ENCODE measurements at regions not wholly inside any gene's neighbourhood (a gene's known extent, or its start where the extent isn't known, plus 50 kb on each side); places are given as distances from the start of the nearest gene placed in this dataset.

- H3K4me3 ChIP-seq (ENCODE audit: insufficient read depth, low read depth, low read length): no peak overlapping the region
- WGBS, 2 experiments: 96 to 98% methylated on average over 7 of the region's 7 CpGs
- H3K27me3 ChIP-seq (ENCODE audit: control insufficient read depth, insufficient read depth, low read length, poor library complexity, severe bottlenecking): no peaks in the 10 kb centered on the region
- H3K36me3 ChIP-seq (ENCODE audit: control insufficient read depth, insufficient read depth, low read length): no peaks in the 10 kb centered on the region
- H3K4me1 ChIP-seq (ENCODE audit: control insufficient read depth, insufficient read depth, low read length): no peaks in the 10 kb centered on the region
- H3K9me3 ChIP-seq (ENCODE audit: control insufficient read depth, low read length): no peaks in the 10 kb centered on the region
- H3K27ac ChIP-seq (ENCODE audit: insufficient read depth, low read depth, low read length, poor library complexity, severe bottlenecking): no peak overlapping the region
These were observed 152.7 kb upstream of the FAM241A start for GRCh38 chr4:111992351-111993168.

- no peaks in the 10 kb centered on the region for H3K27me3 ChIP-seq (ENCODE audit: control insufficient read depth, insufficient read depth, low read length, poor library complexity, severe bottlenecking)
- H3K9me3 ChIP-seq (ENCODE audit: control insufficient read depth, low read length): no peaks in the 10 kb centered on the region
- H3K27ac ChIP-seq (ENCODE audit: insufficient read depth, low read depth, low read length, poor library complexity, severe bottlenecking): no peak overlapping the region
- no peaks in the 10 kb centered on the region for H3K36me3 ChIP-seq (ENCODE audit: control insufficient read depth, insufficient read depth, low read length)
- whole genome bisulfite sequencing, 2 experiments: 100% methylated on average over 1 of the region's 1 CpG; no CpG with 5 or more reads in 1 of the 2 experiments
- no peak overlapping the region for H3K4me3 ChIP-seq (ENCODE audit: insufficient read depth, low read depth, low read length)
- no peaks in the 10 kb centered on the region for H3K4me1 ChIP-seq (ENCODE audit: control insufficient read depth, insufficient read depth, low read length)
These were observed 150.9 kb upstream of the FAM241A start for GRCh38 chr4:111994392-111994791.

GRCh38 chr4:111997785-111998184, 147.5 kb upstream of the FAM241A start:
- Histone ChIP-seq H3K4me1 (ENCODE audit: control insufficient read depth, insufficient read depth, low read length) (peaks cover 13% of the 10 kb centered on the region), H3K27ac (ENCODE audit: insufficient read depth, low read depth, low read length, poor library complexity, severe bottlenecking) (no peak overlapping the region), H3K4me3 (ENCODE audit: insufficient read depth, low read depth, low read length) (no peak overlapping the region), H3K9me3 (ENCODE audit: control insufficient read depth, low read length) (no peaks in the 10 kb centered on the region), H3K36me3 (ENCODE audit: control insufficient read depth, insufficient read depth, low read length) (no peaks in the 10 kb centered on the region), H3K27me3 (ENCODE audit: control insufficient read depth, insufficient read depth, low read length, poor library complexity, severe bottlenecking) (no peaks in the 10 kb centered on the region)
- 90 to 96% methylated on average over 4 of the region's 4 CpGs for WGBS, 2 experiments

GRCh38 chr4:111999801-112000200, 145.5 kb upstream of the FAM241A start:
- Histone ChIP-seq H3K9me3 (ENCODE audit: control insufficient read depth, low read length) (no peaks in the 10 kb centered on the region), H3K36me3 (ENCODE audit: control insufficient read depth, insufficient read depth, low read length) (no peaks in the 10 kb centered on the region), H3K4me1 (ENCODE audit: control insufficient read depth, insufficient read depth, low read length) (peaks cover 16% of the 10 kb centered on the region), H3K27ac (ENCODE audit: insufficient read depth, low read depth, low read length, poor library complexity, severe bottlenecking) (no peak overlapping the region), H3K4me3 (ENCODE audit: insufficient read depth, low read depth, low read length) (no peak overlapping the region), H3K27me3 (ENCODE audit: control insufficient read depth, insufficient read depth, low read length, poor library complexity, severe bottlenecking) (no peaks in the 10 kb centered on the region)
- 98 to 100% methylated on average over 2 to 3 of the region's 3 CpGs for WGBS, 2 experiments

GRCh38 chr4:112001041-112001440, 144.2 kb upstream of the FAM241A start:
- Histone ChIP-seq H3K27ac (ENCODE audit: insufficient read depth, low read depth, low read length, poor library complexity, severe bottlenecking) (no peak overlapping the region), H3K36me3 (ENCODE audit: control insufficient read depth, insufficient read depth, low read length) (no peaks in the 10 kb centered on the region)
- WGBS, 2 experiments: 93 to 100% methylated on average over 1 of the region's 1 CpG

GRCh38 chr4:112002248-112002661, 143.0 kb upstream of the FAM241A start:
- Histone ChIP-seq H3K9me3 (ENCODE audit: control insufficient read depth, low read length) (no peaks in the 10 kb centered on the region), H3K27me3 (ENCODE audit: control insufficient read depth, insufficient read depth, low read length, poor library complexity, severe bottlenecking) (no peaks in the 10 kb centered on the region), H3K4me3 (ENCODE audit: insufficient read depth, low read depth, low read length) (no peak overlapping the region), H3K4me1 (ENCODE audit: control insufficient read depth, insufficient read depth, low read length) (peaks cover 16% of the 10 kb centered on the region), H3K27ac (ENCODE audit: insufficient read depth, low read depth, low read length, poor library complexity, severe bottlenecking) (no peak overlapping the region), H3K36me3 (ENCODE audit: control insufficient read depth, insufficient read depth, low read length) (no peaks in the 10 kb centered on the region)
- 42 to 43% methylated on average over 2 of the region's 2 CpGs for WGBS, 2 experiments

More at GRCh38 chr4:112001041-112001440, 144.2 kb upstream of the FAM241A start:
- Histone ChIP-seq H3K4me3 (ENCODE audit: insufficient read depth, low read depth, low read length) (no peak overlapping the region), H3K27me3 (ENCODE audit: control insufficient read depth, insufficient read depth, low read length, poor library complexity, severe bottlenecking) (no peaks in the 10 kb centered on the region), H3K9me3 (ENCODE audit: control insufficient read depth, low read length) (no peaks in the 10 kb centered on the region), H3K4me1 (ENCODE audit: control insufficient read depth, insufficient read depth, low read length) (peaks cover 16% of the 10 kb centered on the region)

GRCh38 chr4:112003231-112003907, 141.9 kb upstream of the FAM241A start:
- peaks cover 16% of the 10 kb centered on the region for H3K4me1 ChIP-seq (ENCODE audit: control insufficient read depth, insufficient read depth, low read length)
- no peaks in the 10 kb centered on the region for H3K36me3 ChIP-seq (ENCODE audit: control insufficient read depth, insufficient read depth, low read length)
- H3K27me3 ChIP-seq (ENCODE audit: control insufficient read depth, insufficient read depth, low read length, poor library complexity, severe bottlenecking): no peaks in the 10 kb centered on the region
- no peak overlapping the region for H3K27ac ChIP-seq (ENCODE audit: insufficient read depth, low read depth, low read length, poor library complexity, severe bottlenecking)
- 43 to 53% methylated on average over 2 of the region's 2 CpGs for WGBS, 2 experiments
- no peaks in the 10 kb centered on the region for H3K9me3 ChIP-seq (ENCODE audit: control insufficient read depth, low read length)
- H3K4me3 ChIP-seq (ENCODE audit: insufficient read depth, low read depth, low read length): no peak overlapping the region

GRCh38 chr4:112005027-112005426, 140.2 kb upstream of the FAM241A start:
- peaks cover 16% of the 10 kb centered on the region for H3K4me1 ChIP-seq (ENCODE audit: control insufficient read depth, insufficient read depth, low read length)
- no peak overlapping the region for H3K4me3 ChIP-seq (ENCODE audit: insufficient read depth, low read depth, low read length)
- H3K27ac ChIP-seq (ENCODE audit: insufficient read depth, low read depth, low read length, poor library complexity, severe bottlenecking): no peak overlapping the region
- H3K9me3 ChIP-seq (ENCODE audit: control insufficient read depth, low read length): no peaks in the 10 kb centered on the region
- no peaks in the 10 kb centered on the region for H3K36me3 ChIP-seq (ENCODE audit: control insufficient read depth, insufficient read depth, low read length)
- H3K27me3 ChIP-seq (ENCODE audit: control insufficient read depth, insufficient read depth, low read length, poor library complexity, severe bottlenecking): no peaks in the 10 kb centered on the region

GRCh38 chr4:112007391-112007790, 137.9 kb upstream of the FAM241A start:
- Histone ChIP-seq H3K27me3 (ENCODE audit: control insufficient read depth, insufficient read depth, low read length, poor library complexity, severe bottlenecking) (no peaks in the 10 kb centered on the region), H3K36me3 (ENCODE audit: control insufficient read depth, insufficient read depth, low read length) (no peaks in the 10 kb centered on the region), H3K9me3 (ENCODE audit: control insufficient read depth, low read length) (no peaks in the 10 kb centered on the region), H3K27ac (ENCODE audit: insufficient read depth, low read depth, low read length, poor library complexity, severe bottlenecking) (no peak overlapping the region), H3K4me3 (ENCODE audit: insufficient read depth, low read depth, low read length) (no peak overlapping the region), H3K4me1 (ENCODE audit: control insufficient read depth, insufficient read depth, low read length) (peaks cover 7% of the 10 kb centered on the region)
- WGBS, 2 experiments: 90 to 97% methylated on average over 2 of the region's 2 CpGs

GRCh38 chr4:112015960-112016359, 129.3 kb upstream of the FAM241A start:
- H3K27me3 ChIP-seq (ENCODE audit: control insufficient read depth, insufficient read depth, low read length, poor library complexity, severe bottlenecking): no peaks in the 10 kb centered on the region
- H3K36me3 ChIP-seq (ENCODE audit: control insufficient read depth, insufficient read depth, low read length): no peaks in the 10 kb centered on the region
- H3K4me3 ChIP-seq (ENCODE audit: insufficient read depth, low read depth, low read length): no peak overlapping the region
- 90% methylated on average over 3 of the region's 3 CpGs for WGBS, 2 experiments
- H3K9me3 ChIP-seq (ENCODE audit: control insufficient read depth, low read length): no peaks in the 10 kb centered on the region
- no peak overlapping the region for H3K27ac ChIP-seq (ENCODE audit: insufficient read depth, low read depth, low read length, poor library complexity, severe bottlenecking)
- H3K4me1 ChIP-seq (ENCODE audit: control insufficient read depth, insufficient read depth, low read length): no peaks in the 10 kb centered on the region
